GM21786 (cell line): ENCODE measurements at regions not wholly inside any gene's neighbourhood (a gene's known extent, or its start where the extent isn't known, plus 50 kb on each side); places are given as distances from the start of the nearest gene placed in this dataset.

Source experiments
- ATAC-seq: cut with Tn5 transposase; IDR thresholded peaks from one replicate; pipeline ENCODE4 v1.9.1; 2021; ENCODE audit not compliant: unreplicated experiment

DNA sequence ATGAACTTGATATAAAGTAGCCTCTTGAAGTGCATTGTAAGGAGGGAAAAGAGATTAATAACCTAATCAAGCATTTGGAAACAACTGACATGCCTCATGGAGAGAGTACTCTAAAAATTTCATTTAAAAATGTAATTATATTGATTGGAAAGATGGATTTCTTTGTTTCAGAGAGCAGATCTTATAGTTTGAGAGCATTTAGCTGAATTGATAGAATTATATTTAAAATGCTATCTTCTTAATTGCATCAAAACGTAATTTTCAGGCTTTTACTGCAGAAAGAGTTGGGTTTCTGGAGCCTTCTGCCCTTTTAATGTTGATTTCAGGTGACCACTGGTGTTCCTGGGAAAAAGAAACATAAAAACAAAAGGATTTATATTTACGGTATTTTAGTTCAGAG, 130.6 kb downstream of the EDN3 start:
- no peak for ATAC-seq

DNA sequence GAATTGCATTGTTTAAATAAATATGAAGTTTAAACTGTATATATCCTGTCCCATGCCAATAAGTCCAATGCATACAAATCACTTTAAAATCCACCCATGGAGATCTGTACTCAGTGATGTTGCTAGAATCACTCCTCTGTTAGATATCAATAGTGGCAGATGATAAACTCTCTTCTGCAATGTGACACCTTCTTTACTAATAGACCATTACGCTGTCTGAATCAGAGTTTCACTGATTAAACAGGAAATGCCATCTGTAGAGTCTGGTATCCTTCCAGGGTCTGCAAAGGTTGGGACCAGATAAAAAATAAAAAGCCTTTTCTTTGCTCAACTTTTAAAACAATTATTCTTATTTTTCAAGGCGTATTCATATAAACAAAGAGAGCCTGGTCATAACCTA, 134.5 kb downstream of the EDN3 start:
- no peak for ATAC-seq

DNA sequence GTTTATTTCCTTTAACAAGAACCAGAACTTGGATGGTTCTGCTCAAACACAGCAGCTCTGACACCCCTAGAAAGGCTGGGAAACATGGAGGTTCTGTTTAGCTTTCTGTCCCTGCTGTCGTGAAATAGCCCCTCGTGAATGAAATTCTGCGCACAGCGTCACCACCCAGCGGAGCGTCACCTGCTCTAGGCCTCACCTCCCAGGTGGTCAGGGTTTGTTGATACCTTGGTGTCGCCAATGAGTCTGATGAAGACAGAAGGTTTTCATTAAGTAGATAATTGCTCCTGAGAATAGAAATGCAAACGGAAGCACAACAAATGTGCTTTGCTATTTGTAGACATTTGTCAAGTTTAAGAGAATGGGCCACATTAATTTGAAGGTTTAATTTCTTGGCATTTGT, 135.1 kb downstream of the EDN3 start:
- no peak for ATAC-seq

DNA sequence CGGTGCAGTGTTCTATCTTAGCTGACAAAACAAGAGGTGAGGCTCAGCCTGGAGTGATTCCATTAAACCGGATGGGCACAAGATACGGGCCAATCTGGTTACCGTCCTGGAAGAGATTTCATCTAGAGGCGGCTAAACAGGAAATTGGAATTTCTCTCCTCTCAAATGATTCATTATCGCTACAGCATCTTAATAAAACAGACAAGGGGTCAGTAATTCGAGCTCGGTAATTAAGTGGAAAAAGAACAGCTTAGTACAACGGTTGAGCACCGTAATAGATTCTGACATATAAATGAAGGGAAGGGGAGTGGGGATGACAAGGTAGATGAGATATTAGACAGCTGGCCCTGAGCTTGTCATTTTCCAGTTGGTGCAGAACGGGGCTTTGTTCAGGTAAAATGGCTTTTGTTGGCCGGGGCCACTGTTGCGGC, 137.2 kb downstream of the EDN3 start:
- ATAC-seq = no peak

DNA sequence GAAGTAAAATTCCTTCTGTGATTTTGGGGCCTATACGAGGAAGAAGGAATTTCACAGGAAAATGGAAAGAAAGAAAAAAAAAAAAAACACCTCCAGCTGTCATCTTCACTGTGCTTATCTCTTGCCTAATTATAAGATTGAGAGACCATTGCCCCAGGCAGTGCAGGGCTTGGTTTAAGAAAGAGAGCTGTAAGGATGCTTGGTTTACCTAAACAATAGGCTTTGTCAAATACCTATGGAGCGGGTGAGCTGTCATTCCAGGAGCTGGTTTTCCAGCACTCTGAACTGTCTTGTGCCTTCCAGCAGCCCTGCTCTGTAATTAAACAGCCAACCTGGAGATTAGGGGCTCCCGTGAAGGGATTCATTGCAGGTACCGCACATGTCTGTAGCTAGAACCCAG, 137.8 kb downstream of the EDN3 start:
- no peak for ATAC-seq

DNA sequence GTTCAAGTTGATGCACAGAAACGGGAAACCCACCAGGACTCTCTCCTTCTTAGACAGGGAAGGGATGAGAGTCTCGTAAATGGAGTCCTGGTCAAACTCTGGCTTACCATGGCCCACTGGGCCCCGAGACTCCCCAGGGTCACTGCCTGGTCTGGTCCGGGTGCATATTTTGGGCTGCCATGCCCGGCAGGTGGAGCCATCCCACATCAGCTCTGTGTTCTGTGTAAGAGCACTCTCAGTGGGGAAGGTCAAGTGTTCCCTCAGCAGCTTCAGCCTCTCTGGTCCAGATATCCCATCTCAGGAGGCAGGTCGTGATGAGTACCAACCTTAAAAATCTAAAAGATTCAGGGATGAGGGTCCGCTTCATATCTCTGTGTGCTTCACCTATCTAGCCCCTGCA, 138.8 kb downstream of the EDN3 start:
- ATAC-seq = no peak

DNA sequence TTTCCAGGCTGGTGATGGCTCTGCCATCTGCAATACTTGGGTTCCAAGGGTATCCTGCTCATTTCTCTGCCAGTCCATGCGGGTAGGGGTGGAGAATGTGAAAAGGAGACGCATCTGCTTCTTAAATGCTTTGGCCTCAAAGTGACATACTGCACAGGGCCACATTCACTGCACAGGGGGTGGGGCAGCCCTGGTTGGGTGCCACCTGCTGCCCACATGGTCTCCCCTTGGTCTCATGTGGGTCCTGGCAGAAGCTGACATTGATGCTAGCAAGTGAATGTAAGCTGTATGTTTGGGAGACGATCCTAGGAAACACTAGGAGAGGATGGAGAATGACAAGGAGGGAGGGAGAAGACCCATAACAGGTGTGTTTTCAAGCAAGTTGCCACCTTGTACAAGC, 140.9 kb downstream of the EDN3 start:
- ATAC-seq = no peak

DNA sequence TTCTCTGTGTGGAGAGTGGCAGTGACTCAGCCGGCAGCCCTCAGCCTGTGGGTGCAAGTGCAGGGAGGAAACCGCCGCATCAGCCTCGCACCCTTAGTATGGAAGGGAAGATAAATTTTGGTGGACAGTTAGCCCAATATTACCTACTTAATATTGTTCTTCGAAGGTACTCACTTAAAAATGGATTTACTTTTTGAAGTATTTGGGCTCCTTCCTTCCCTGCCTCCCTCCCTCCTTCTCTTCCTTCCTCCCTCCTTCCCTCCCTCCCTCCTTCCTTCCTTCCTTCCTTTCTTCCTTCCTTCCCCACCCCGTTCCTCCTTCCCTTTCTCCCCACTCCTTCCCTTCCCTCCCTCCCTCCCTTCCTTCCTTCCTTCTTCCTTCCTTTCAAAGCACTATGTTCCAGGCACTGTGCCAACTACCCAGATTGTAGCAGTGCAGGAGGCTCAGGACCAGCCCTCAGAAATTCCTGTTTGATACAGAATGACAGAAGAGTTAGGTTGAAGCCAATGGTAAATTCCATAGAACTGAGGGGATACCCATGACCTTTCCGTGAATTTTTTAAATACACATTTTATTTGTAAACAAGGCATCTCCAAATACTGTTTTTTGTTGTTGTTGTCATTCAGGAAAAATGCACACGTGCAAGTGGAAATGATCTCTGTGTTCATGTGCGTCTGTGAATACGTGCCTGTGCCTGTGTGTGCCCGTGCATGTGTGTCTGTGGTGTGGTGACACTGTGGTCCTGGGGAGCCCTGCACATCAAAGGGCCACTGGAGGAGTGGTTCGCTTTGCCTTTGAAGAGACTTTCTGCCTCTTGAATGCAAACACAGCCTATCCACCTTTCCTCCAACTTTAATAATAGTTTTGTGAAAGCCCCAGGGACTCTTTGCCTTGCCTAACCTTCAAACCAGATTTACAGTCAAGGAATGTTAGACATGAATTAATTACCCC, 141.7 kb downstream of the EDN3 start:
- no peak for ATAC-seq

DNA sequence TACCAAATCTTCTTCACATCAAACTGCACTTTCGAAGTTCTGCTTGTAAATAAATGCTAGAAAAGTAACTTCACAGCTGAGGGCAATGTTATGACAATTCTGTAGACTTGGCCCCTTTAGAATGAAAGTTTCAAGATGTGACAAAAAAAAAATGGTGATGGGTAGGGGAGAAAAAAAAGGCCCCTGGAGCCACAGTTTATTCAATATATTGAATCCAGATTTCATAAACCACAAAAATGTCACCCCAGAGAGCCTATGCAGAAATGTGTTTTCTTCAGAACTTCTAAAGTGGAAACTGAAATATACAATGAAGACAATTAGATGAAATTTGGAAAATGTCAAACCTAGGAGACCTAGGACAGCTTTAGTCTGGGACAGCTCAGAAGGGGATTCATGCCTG, 143.1 kb downstream of the EDN3 start:
- ATAC-seq = no peak

DNA sequence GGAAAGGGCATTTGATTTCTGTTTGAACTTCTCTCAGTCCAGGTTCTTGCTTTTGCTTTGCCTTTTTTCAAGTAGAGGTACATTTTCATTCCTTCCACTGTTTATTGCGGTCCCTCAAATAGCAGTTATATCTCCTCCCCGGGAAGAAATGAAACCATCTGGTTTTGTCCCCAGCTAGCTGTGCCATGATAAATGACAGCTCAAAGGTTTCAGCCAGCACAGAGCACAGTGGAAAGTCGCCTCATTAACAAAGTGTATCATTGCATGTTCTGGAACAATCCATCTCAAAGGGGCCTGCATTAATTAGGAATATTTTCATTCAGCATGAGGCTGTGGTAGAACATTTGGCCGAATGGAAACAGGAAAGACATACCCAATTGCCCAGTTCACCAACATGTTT, 146.0 kb downstream of the EDN3 start:
- ATAC-seq = no peak

DNA sequence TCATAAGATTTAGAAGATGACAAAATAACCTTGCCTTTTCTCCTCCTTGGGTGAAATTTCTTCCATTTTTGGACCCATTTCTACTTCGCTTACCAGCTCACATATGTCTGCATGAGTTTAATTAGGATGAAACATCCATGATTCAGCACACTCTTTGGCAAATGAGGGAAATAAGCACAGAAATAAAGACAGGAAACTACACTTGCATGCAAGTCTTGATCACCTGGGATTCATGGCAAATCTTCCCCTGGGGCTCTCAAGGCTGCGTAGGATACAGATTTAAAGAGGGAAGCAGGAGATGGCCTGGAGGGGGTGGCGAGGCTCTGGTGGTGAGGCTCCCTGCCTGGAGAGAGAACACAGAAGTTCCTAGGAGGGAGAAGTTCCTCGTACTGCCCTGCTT, 147.8 kb downstream of the EDN3 start:
- no peak for ATAC-seq

DNA sequence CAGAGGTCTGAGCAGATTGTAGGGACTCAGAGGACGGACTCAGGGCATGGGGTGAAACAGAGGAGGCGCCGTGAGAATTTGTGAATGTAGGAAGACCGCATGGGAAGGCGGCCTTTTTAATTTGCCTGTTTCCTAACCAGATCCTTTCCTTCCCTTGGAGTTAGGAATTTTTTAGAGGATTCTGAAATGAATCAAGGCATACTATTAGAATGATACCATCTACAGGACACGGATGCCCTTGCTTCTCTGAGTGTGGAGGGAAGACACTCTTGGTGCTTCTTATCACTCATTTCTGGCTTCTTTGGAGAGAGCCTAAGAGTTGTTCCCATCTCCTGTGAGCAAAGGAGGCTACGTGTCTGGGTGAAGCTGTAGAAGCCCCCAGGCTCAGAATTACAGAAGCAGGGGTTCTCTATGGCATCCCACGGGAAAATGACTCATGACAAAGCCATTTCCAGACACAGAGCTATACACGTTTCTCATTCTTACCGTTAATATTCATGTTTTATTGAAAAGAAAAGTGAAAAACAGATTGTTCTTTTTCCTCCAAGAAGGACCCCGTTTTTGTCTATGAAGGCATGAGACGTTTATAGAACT, 148.5 kb downstream of the EDN3 start:
- no peak for ATAC-seq

DNA sequence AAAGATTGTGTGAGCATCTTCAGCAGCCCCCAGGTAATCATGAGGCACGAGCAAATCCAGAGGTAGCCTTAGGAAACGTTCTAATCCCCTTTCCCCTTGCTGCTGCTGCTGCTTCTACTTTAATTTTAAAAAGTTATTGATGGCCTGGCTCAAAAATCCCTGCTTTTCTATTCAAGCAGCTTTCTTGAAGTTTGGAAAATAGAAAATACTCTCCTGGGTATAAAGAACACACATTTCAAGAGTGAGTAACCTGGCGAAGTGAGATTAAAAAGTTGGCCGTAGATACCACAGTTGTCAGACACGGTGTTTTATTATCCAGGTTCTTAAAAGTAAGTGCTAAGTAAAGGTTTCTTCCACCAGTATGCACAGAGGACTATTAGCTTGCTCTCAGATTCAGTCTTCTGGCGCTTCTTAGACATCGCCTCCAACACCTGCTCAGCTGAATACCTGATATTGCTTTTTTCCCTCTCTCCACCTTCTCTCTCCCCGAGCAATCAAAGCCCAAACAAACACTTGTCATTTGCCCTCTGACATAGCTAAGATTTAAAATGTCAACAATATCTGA, 150.7 kb downstream of the EDN3 start:
- no peak for ATAC-seq

DNA sequence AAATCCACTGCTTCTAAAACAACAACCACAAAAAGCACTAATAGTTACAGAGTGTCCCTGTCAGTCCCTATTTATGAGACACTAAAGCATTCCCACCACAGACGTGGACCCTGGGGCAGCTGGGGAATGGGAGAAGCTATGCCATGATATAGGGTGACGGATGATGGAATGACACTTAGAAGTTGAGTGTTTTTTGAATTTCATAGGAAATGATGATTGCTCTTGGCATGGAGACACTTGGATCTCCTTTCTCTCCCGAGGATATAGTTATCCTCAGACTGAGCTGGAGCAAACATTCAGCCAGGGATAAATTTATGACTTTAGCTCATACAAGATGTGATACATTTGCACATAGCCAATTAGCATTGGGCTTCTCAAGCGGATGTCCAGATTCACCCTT, 151.2 kb downstream of the EDN3 start:
- no peak for ATAC-seq

DNA sequence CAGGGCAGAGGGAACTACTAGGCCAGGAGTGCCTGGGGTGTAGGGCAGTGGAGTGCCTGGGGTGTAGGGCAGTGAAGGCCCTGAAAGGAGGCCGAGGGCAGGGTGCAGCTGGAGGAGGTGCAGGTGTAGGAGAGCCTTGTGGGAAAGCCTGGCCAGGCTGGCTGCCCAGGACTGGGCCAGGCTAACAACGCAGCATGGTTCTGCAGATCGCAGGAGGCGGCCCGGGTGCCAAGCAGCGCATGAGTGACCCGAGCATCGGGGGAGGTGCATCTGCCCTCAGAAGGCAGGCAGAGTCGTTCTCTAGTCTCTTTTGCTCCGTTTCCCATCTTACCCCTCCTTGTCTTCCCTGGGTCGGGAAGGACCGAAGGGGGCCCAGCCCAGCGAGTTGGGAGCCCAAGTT, 151.5 kb upstream of the PHACTR3 start:
- no peak for ATAC-seq

DNA sequence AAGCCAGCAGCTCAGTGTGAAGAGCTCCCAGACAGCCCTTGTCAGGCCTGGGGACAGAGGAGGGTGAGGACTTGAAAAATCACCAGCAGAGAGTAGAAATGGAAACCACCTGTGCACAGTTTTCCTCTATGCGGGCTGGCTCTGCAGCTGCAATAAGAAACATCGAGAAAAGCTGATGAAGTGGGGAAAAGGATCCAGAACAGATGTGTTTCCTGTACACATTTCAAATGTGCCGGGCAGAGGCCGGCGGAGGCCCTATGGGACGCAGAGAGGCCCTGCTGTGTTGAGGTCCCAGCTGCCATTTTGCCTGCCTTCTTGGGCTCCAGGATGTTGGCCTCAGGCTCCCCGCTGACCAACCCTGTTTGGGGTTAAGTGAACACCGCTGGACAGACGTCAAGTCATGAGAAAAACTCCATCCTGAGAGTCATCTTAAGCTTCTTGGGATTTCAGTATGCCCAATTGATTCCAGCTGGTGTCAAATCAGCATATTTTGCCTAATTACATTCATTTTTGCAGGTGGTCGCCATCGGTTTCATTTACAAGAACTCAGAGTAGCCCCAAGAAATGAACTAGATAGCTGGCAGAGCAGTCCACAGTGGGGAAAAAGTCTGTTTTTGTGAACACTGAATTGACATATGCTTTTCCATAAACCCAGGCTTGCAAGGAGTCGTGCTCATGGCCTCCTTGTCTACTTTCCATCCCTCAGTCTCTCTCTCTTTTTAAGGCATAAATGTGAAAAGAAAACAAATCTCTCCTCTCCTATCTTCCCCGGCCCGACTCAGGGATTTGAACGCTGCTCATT, 150.4 kb upstream of the PHACTR3 start:
- no peak for ATAC-seq

DNA sequence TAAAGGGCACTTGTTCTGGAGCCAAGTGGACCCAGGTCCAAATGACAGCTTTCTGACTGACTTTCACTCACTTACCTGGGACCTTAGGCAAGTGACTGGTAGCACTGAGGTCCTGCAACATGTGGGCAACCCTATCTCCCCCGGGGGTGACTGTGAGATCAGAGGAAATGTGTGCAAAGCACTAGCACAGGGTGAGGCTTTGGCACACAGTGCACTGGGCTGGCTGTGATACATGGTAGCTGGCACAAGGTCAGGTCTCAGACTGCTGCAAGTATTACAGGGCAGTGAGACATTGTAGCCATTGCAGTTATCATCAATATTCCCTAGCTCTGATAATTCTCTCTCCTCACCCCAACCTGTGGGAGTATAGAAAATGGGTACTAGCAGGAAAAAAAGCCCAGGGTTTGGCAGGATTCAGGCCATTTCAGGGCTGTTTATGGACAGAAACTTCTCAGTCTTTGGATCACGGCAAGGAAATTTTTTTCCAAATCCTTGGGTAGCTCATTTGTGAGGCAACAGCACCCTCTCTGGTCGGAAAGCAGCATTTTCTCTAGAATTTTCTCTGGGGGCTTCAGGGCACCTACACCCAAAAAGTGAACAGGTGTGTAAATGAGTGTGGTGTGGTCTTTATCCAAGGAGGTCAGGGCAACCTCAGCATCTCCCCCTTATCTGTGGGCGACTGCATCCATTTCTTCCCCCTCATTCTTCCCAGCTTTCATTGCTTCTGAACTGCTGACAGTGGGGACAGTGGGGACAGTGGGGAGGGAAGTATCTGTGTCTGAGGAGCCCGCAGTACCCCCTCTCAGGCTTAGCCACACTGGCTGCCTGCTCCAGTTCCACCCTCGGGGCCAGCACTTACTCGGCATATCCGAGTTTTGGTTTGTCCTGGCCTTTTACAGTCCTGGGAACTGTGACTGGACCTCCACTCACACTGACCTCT, 148.7 kb upstream of the PHACTR3 start:
- no peak for ATAC-seq

DNA sequence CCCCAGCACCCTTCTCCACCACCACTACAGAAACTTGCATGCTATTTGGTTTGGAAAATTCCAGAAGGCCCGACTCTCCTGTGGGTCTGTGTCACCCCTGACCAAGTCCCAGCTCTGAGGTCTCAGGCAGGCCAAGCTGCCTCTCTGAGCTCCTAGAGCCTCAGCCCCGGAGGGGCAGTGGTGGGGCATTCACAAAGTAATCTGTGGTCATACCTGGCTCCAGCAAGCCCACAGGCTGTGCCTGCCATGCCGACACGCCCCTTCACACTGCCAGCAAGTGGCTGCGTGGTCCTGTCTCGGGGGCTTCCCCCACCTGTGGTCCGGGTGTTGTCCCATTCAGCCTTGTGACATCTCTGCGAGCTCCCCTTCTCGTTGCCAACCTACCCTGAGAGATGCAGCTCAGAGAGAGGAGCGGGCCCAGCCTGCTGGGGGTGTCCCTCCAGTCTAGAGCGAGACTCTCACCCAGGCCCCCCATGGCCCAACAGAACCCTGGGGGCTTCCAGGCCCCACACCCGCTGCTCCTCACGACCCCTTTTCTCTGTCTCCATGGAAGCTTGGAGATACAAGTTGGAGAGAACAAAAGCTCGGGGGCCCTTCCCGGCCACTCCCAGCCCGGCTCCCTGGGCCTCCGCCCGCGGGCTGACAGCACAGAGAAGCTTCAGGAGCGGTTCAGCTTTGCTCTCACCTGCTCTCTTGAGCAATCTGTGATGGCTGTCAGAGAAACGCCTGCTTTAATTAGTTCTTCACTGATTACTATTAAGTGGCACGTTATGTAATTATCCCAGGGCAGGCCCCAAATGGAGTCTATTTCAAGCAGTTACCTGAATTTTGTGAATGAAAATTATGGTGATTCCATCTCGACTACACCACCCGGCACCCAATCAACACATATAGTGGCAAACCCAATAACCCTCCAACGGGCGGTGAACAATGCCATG, 147.7 kb upstream of the PHACTR3 start:
- no peak for ATAC-seq

DNA sequence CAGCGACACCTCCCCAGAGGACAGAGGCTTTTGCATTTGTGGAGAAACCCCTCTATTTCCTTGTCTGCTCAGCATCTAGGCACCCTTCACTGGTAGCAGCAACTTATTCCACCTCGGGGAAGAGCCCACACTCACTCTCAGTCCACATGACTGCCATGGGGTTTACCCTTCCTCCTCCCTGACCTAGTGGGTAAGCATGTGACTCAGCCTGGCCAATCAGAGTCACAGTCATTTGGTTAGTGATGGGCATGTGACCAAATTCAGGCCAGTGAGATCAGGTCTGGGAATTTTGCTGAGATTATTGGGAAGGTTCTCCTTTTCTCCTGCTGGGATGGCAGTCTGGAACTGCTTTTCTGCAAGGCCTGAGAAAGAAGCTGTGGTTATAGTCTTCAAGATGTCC, 145.7 kb upstream of the PHACTR3 start:
- ATAC-seq = no peak
